ENCODE measurements at regions not wholly inside any gene's neighbourhood (a gene's known extent, or its start where the extent isn't known, plus 50 kb on each side); places are given as distances from the start of the nearest gene placed in this dataset.
"Not testable (repeated sequence)": the region's sequence is repeated elsewhere in the genome, so short reads cannot be mapped to it uniquely, and the experiment has no call there.

DNA sequence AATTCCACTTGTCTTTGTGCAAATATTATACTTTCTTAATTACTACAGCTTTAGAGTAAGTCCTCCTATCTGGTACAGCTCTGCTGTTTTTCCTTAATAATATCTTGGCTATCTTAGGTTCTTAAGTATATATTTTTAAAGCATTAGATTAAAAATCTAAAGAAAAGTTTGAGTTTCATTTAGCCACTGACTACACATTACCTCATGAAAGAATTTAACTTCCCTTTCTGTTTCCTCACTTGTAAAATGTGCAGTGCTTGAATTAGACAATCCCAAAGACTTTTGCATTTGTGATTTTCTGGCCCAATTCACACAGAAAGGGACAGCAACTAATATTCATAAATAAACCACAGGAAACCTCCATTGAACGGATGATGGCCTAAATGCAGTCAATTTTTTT is 126.4 kb upstream of the SAMSN1 start:
- Histone ChIP-seq H3K4me1 (ENCODE audit: control insufficient read depth, extremely low read depth, insufficient read depth, low read length) (no peaks in the 10 kb centered on the region), H3K79me2 (ENCODE audit: control insufficient read depth, insufficient read depth, low read length) (no peaks in the 10 kb centered on the region), H3K4me2 (ENCODE audit: extremely low read depth, insufficient read depth, low read length) (no peak overlapping the region), H3K27me3 (ENCODE audit: control insufficient read depth, insufficient read depth, low read length) (no peaks in the 10 kb centered on the region), H3K9ac (ENCODE audit: insufficient read depth, low read length) (no peak overlapping the region), H3K36me3 (ENCODE audit: control insufficient read depth, insufficient read depth, low read length) (no peaks in the 10 kb centered on the region), H3K9me3 (ENCODE audit: control insufficient read depth, insufficient read depth, low read depth, low read length) (no peaks in the 10 kb centered on the region), H3K4me3 (replicated peaks in 1 of 4; ENCODE audit: control extremely low read depth in 1 of 4, insufficient read depth in 1 of 4, low read depth in 3 of 4, low read length in 4 of 4) (no peak overlapping the region), H4K20me1 (ENCODE audit: control insufficient read depth, extremely low read depth, insufficient read depth, low read length) (no peaks in the 10 kb centered on the region), H3K27ac (ENCODE audit: insufficient read depth, low read length) (no peak overlapping the region), H2AFZ (ENCODE audit: low read length) (no peak overlapping the region)
- no peak for DNase-seq (ENCODE audit: low read depth in 2 of 2)
- TF ChIP-seq, protein P1, sequence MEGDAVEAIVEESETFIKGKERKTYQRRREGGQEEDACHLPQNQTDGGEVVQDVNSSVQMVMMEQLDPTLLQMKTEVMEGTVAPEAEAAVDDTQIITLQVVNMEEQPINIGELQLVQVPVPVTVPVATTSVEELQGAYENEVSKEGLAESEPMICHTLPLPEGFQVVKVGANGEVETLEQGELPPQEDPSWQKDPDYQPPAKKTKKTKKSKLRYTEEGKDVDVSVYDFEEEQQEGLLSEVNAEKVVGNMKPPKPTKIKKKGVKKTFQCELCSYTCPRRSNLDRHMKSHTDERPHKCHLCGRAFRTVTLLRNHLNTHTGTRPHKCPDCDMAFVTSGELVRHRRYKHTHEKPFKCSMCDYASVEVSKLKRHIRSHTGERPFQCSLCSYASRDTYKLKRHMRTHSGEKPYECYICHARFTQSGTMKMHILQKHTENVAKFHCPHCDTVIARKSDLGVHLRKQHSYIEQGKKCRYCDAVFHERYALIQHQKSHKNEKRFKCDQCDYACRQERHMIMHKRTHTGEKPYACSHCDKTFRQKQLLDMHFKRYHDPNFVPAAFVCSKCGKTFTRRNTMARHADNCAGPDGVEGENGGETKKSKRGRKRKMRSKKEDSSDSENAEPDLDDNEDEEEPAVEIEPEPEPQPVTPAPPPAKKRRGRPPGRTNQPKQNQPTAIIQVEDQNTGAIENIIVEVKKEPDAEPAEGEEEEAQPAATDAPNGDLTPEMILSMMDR (conservative IDR thresholded peaks at IDR 0.05 in 1 of 2, IDR thresholded peaks at IDR 0.05 in 1 of 2; ENCODE audit: low read depth in 1 of 2, low read length in 2 of 2), result no peak
- no peak for TF ChIP-seq EZH2 (IDR thresholded peaks at IDR 0.05; ENCODE audit: low read length, missing control alignments)

DNA sequence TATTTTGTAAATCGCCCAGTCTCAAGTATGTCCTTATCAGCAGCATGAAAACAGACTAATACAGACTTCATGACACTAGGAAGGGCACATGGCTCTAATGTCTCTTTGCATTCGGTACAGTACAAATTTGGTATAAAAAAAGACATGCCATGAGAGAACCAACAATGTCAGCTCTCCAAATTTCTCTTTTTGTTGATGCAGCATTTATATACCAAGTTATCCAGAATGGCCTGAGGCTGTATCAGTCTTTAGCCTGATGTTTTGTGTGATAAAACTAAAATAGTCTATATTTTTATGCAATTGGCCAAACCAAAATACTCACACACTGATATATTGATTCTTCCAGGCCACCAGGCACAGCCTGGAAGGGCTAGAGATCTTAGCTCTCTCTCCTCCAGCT is 124.3 kb upstream of the SAMSN1 start:
- Histone ChIP-seq H4K20me1 (ENCODE audit: control insufficient read depth, extremely low read depth, insufficient read depth, low read length) (no peaks in the 10 kb centered on the region), H3K4me2 (ENCODE audit: extremely low read depth, insufficient read depth, low read length) (no peak overlapping the region), H3K27ac (ENCODE audit: insufficient read depth, low read length) (no peak overlapping the region), H3K36me3 (ENCODE audit: control insufficient read depth, insufficient read depth, low read length) (no peaks in the 10 kb centered on the region), H2AFZ (ENCODE audit: low read length) (no peak overlapping the region), H3K4me1 (ENCODE audit: control insufficient read depth, extremely low read depth, insufficient read depth, low read length) (no peaks in the 10 kb centered on the region), H3K27me3 (ENCODE audit: control insufficient read depth, insufficient read depth, low read length) (no peaks in the 10 kb centered on the region), H3K9ac (ENCODE audit: insufficient read depth, low read length) (no peak overlapping the region), H3K9me3 (ENCODE audit: control insufficient read depth, insufficient read depth, low read depth, low read length) (no peaks in the 10 kb centered on the region), H3K79me2 (ENCODE audit: control insufficient read depth, insufficient read depth, low read length) (no peaks in the 10 kb centered on the region), H3K4me3 (replicated peaks in 1 of 4; ENCODE audit: control extremely low read depth in 1 of 4, insufficient read depth in 1 of 4, low read depth in 3 of 4, low read length in 4 of 4) (no peak overlapping the region)
- no peak for DNase-seq (ENCODE audit: low read depth in 2 of 2)
- TF ChIP-seq, protein P1 (conservative IDR thresholded peaks at IDR 0.05 in 1 of 2, IDR thresholded peaks at IDR 0.05 in 1 of 2; ENCODE audit: low read depth in 1 of 2, low read length in 2 of 2), result no peak
- no peak for TF ChIP-seq EZH2 (IDR thresholded peaks at IDR 0.05; ENCODE audit: low read length, missing control alignments)

DNA sequence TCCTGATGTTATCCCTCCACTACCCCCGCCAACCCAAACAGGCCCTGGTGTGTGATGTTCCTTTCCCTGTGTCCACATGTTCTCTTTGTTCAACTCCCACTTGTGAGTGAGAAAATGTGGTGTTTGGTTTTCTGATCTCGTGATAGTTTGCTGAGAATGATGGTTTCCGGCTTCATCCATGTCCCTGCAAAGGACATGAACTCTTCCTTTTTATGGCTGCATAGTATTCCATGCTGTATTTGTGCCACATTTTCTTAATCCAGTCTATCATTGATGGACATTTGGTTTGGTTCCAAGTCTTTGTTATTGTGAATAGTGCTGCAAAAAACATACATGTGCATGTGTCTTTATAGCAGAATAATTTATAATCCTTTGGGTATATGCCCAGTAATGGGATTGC is 123.0 kb upstream of the SAMSN1 start:
- not testable (repeated sequence) for H2AFZ ChIP-seq (ENCODE audit: low read length); H3K36me3 ChIP-seq (ENCODE audit: control insufficient read depth, insufficient read depth, low read length); H3K27me3 ChIP-seq (ENCODE audit: control insufficient read depth, insufficient read depth, low read length); H3K4me3 ChIP-seq (replicated peaks in 1 of 4; ENCODE audit: control extremely low read depth in 1 of 4, insufficient read depth in 1 of 4, low read depth in 3 of 4, low read length in 4 of 4); H3K4me2 ChIP-seq (ENCODE audit: extremely low read depth, insufficient read depth, low read length); H3K9me3 ChIP-seq (ENCODE audit: control insufficient read depth, insufficient read depth, low read depth, low read length); DNase-seq (ENCODE audit: low read depth in 2 of 2); H3K4me1 ChIP-seq (ENCODE audit: control insufficient read depth, extremely low read depth, insufficient read depth, low read length); H3K27ac ChIP-seq (ENCODE audit: insufficient read depth, low read length); H3K79me2 ChIP-seq (ENCODE audit: control insufficient read depth, insufficient read depth, low read length); H3K9ac ChIP-seq (ENCODE audit: insufficient read depth, low read length); H4K20me1 ChIP-seq (ENCODE audit: control insufficient read depth, extremely low read depth, insufficient read depth, low read length)

Data from fibroblast of lung (primary cell).